Loucy (cell line): ENCODE measurements at regions not wholly inside any gene's neighbourhood (a gene's known extent, or its start where the extent isn't known, plus 50 kb on each side); places are given as distances from the start of the nearest gene placed in this dataset.
A peak's percentile ranks its signal among the peaks of the same experiment; 100 is the strongest.

Experiments
- H2AFZ ChIP-seq: fragments of 200-600 bp; sonication (generic); 2 replicates; pipeline ENCODE4 v1.6.0; 2016; ENCODE audit warnings: antibody characterized with exemption, mild to moderate bottlenecking, low read length, moderate library complexity
- H3F3A ChIP-seq: fragments of 200-600 bp; 2 replicates; pipeline ENCODE4 v1.6.0; 2016; ENCODE audit warnings: antibody characterized with exemption, low read depth, mild to moderate bottlenecking
- H3K27me3 ChIP-seq: fragments of 200-600 bp; sonication (generic); 2 replicates; pipeline ENCODE4 v1.6.1; 2014; ENCODE audit warnings: low read length, mild to moderate bottlenecking; ENCODE audit not compliant: insufficient read depth, poor library complexity, severe bottlenecking
- H3K36me3 ChIP-seq: fragments of 200-600 bp; sonication (generic); 2 replicates; pipeline ENCODE4 v1.6.1; 2016; ENCODE audit warnings: low read length; ENCODE audit not compliant: insufficient read depth
- H3K4me1 ChIP-seq: fragments of 200-600 bp; sonication (generic); 2 replicates; pipeline ENCODE4 v1.5.1; 2014; ENCODE audit warnings: low read length, mild to moderate bottlenecking; ENCODE audit not compliant: insufficient read depth, poor library complexity, severe bottlenecking
- H3K4me2 ChIP-seq: fragments of 200-600 bp; sonication (generic); 2 replicates; pipeline ENCODE4 v1.6.0; 2014; ENCODE audit warnings: antibody characterized with exemption, low read length, low read depth, mild to moderate bottlenecking; ENCODE audit not compliant: poor library complexity, severe bottlenecking
- H3K4me3 ChIP-seq: fragments of 200-600 bp; sonication (generic); 2 replicates; pipeline ENCODE4 v1.5.1; 2014; ENCODE audit warnings: low read length, mild to moderate bottlenecking, mixed read lengths; ENCODE audit not compliant: poor library complexity, severe bottlenecking
- H3K79me2 ChIP-seq: fragments of 200-600 bp; sonication (generic); 2 replicates; pipeline ENCODE4 v1.6.1; 2014; ENCODE audit warnings: low read length; ENCODE audit not compliant: insufficient read depth
- H3K9ac ChIP-seq: fragments of 200-600 bp; sonication (generic); 2 replicates; pipeline ENCODE4 v1.6.0; 2014; ENCODE audit warnings: mild to moderate bottlenecking, low read depth, low read length, moderate library complexity; ENCODE audit not compliant: poor library complexity, severe bottlenecking
- H3K9me2 ChIP-seq: fragments of 200-600 bp; sonication (generic); replicated peaks from 2 replicates; pipeline ENCODE4 v1.6.1; 2016; ENCODE audit warnings: low read depth, low read length, mixed read lengths
- H3K9me3 ChIP-seq: fragments of 200-600 bp; sonication (generic); 2 replicates; pipeline ENCODE4 v1.6.1; 2014; ENCODE audit warnings: mild to moderate bottlenecking, antibody characterized with exemption, low read length, low read depth; ENCODE audit not compliant: insufficient read depth
- H4K20me1 ChIP-seq: fragments of 200-600 bp; sonication (generic); 2 replicates; pipeline ENCODE4 v1.6.0; 2014; ENCODE audit warnings: antibody characterized with exemption, low read length, mild to moderate bottlenecking; ENCODE audit not compliant: insufficient read depth, poor library complexity, severe bottlenecking
- CTCF ChIP-seq: fragments of 200-600 bp; sonication (generic); conservative IDR thresholded peaks from 2 replicates; pipeline ENCODE4 v1.5.1; 2014; ENCODE audit warnings: mild to moderate bottlenecking, antibody characterized with exemption, low read length
- EZH2phosphoT487 ChIP-seq: fragments of 200-600 bp; IDR thresholded peaks from 2 replicates; pipeline ENCODE4 v1.6.1; 2018; ENCODE audit warnings: antibody characterized with exemption, mild to moderate bottlenecking, moderate library complexity, borderline replicate concordance

GRCh38 chr9:110125207-110125751 lies 82.7 kb downstream of the C9orf152 start:
- TF ChIP-seq CTCF = no peak
- no peak for TF ChIP-seq EZH2phosphoT487
- Histone ChIP-seq H3F3A (0 out of 2 replicates have a peak, but pooled peaks cover 5% of the 10 kb centered on the region), H3K9me3 (no peaks in the 10 kb centered on the region), H3K79me2 (peaks cover 96% of the 10 kb centered on the region), H3K4me3 (peak overlapping the region; percentile 70), H3K4me1 (peaks cover 77% of the 10 kb centered on the region), H3K4me2 (peak overlapping the region; percentile 86), H3K9ac (peak overlapping the region; percentile 62), H3K27me3 (no peaks in the 10 kb centered on the region), H4K20me1 (peaks cover 14% of the 10 kb centered on the region), H2AFZ (no peak overlapping the region), H3K36me3 (no peaks in the 10 kb centered on the region; the same call in 1 of the 2 replicates), H3K9me2 (no peaks in the 10 kb centered on the region)

GRCh38 chr9:110125763-110126351 lies 82.1 kb downstream of the C9orf152 start:
- H4K20me1 ChIP-seq = peaks cover 14% of the 10 kb centered on the region
- peaks cover 83% of the 10 kb centered on the region for H3K4me1 ChIP-seq
- peak overlapping the region; percentile 70 for H3K4me3 ChIP-seq

GRCh38 chr9:110126499-110126941 lies 81.4 kb downstream of the C9orf152 start:
- Histone ChIP-seq H3K36me3 (peaks cover 2% of the 10 kb centered on the region; the same call in 1 of the 2 replicates), H4K20me1 (peaks cover 15% of the 10 kb centered on the region), H3K9me3 (no peaks in the 10 kb centered on the region), H3K4me3 (peak overlapping the region; percentile 70), H3K27me3 (no peaks in the 10 kb centered on the region), H3K79me2 (peaks cover 96% of the 10 kb centered on the region), H3K4me2 (peak overlapping the region; percentile 86), H3F3A (0 out of 2 replicates have a peak, but pooled peaks cover 5% of the 10 kb centered on the region), H3K9ac (peak overlapping the region; percentile 62), H3K9me2 (no peaks in the 10 kb centered on the region), H2AFZ (no peak overlapping the region), H3K4me1 (peaks cover 86% of the 10 kb centered on the region)
- TF ChIP-seq CTCF (no peak), EZH2phosphoT487 (no peak)

More at GRCh38 chr9:110125763-110126351, 82.1 kb downstream of the C9orf152 start:
- H3K4me2 ChIP-seq = peak overlapping the region; percentile 86
- peak overlapping the region; percentile 62 for H3K9ac ChIP-seq
- TF ChIP-seq EZH2phosphoT487 = no peak
- no peak for TF ChIP-seq CTCF
- H3K79me2 ChIP-seq = peaks cover 96% of the 10 kb centered on the region
- H3K9me3 ChIP-seq = no peaks in the 10 kb centered on the region
- H3K27me3 ChIP-seq = no peaks in the 10 kb centered on the region
- 0 out of 2 replicates have a peak, but pooled peaks cover 5% of the 10 kb centered on the region for H3F3A ChIP-seq
- no peaks in the 10 kb centered on the region for H3K9me2 ChIP-seq
- no peak overlapping the region for H2AFZ ChIP-seq
- H3K36me3 ChIP-seq = no peaks in the 10 kb centered on the region; the same call in 1 of the 2 replicates
